Brain microvascular endothelial cell (primary cell): ENCODE measurements at regions not wholly inside any gene's neighbourhood (a gene's known extent, or its start where the extent isn't known, plus 50 kb on each side); places are given as distances from the start of the nearest gene placed in this dataset.
A peak's percentile ranks its signal among the peaks of the same experiment; 100 is the strongest.

ENCODE experiments used
- DNase-seq: peaks from one replicate; pipeline ENCODE4 v3.0.0-alpha.2; 2020
- H3K27ac ChIP-seq: fragments of 250-450 bp; sonication (Bioruptor Pico); 2 replicates; pipeline ENCODE4 v1.5.1; 2020; ENCODE audit warnings: mild to moderate bottlenecking, moderate library complexity
- H3K27me3 ChIP-seq: fragments of 250-450 bp; sonication (Bioruptor Pico); replicated peaks from 2 replicates; pipeline ENCODE4 v1.5.1; 2020; ENCODE audit warnings: mild to moderate bottlenecking
- H3K36me3 ChIP-seq: fragments of 250-450 bp; sonication (Bioruptor Pico); replicated peaks from 2 replicates; pipeline ENCODE4 v1.5.1; 2020; ENCODE audit warnings: mild to moderate bottlenecking
- H3K4me3 ChIP-seq: 2 replicates; pipeline ENCODE4 v1.5.1; 2011; ENCODE audit warnings: low read depth, mild to moderate bottlenecking, control low read depth, low read length, moderate library complexity
- CTCF ChIP-seq: IDR thresholded peaks from 2 replicates; pipeline ENCODE4 v1.5.1; 2011; ENCODE audit warnings: low read depth, mild to moderate bottlenecking, moderate library complexity, low read length, control low read depth, inconsistent platforms; ENCODE audit errors: missing control alignments
- in situ Hi-C: cut with HindIII; loops from 2 replicates; pipeline ENCODE4 v1.10.0; 2017; ENCODE audit warnings: low sequenced_read_pairs, low pct_ligation_motif_present

GRCh38 chr13:75194717-75195462 is 287.1 kb downstream of the TBC1D4 start:
- no peak for DNase-seq
- H3K4me3 ChIP-seq: no peak overlapping the region
- in situ Hi-C loops: no loop called here
- no peak for TF ChIP-seq CTCF
- H3K27ac ChIP-seq: peak overlapping the region; percentile 69
- no peaks in the 10 kb centered on the region for H3K36me3 ChIP-seq
- no peaks in the 10 kb centered on the region for H3K27me3 ChIP-seq

- in situ Hi-C loops: no loop called here
- Histone ChIP-seq H3K4me3 (no peak overlapping the region), H3K27ac (no peak overlapping the region), H3K27me3 (no peaks in the 10 kb centered on the region), H3K36me3 (no peaks in the 10 kb centered on the region)
- DNase-seq: no peak
- TF ChIP-seq CTCF: no peak
These were observed 295.6 kb downstream of the TBC1D4 start for GRCh38 chr13:75186379-75186778.

GRCh38 chr13:75181906-75182305 is 300.1 kb downstream of the TBC1D4 start:
- in situ Hi-C loops: no loop called here
- peak overlapping the region; percentile 64 for H3K27ac ChIP-seq
- H3K27me3 ChIP-seq: no peaks in the 10 kb centered on the region
- no peaks in the 10 kb centered on the region for H3K36me3 ChIP-seq
- no peak overlapping the region for H3K4me3 ChIP-seq
- TF ChIP-seq CTCF: no peak
- peak; percentile 80 for DNase-seq

- H3K36me3 ChIP-seq: no peaks in the 10 kb centered on the region
- no peak for DNase-seq
These were observed 301.0 kb downstream of the TBC1D4 start for GRCh38 chr13:75180805-75181455.

GRCh38 chr13:75178436-75178835 is 303.5 kb downstream of the TBC1D4 start:
- no peak for DNase-seq
- in situ Hi-C loops: no loop called here
- H3K4me3 ChIP-seq: no peak overlapping the region
- no peaks in the 10 kb centered on the region for H3K36me3 ChIP-seq
- TF ChIP-seq CTCF: no peak
- no peaks in the 10 kb centered on the region for H3K27me3 ChIP-seq
- no peak overlapping the region for H3K27ac ChIP-seq

More at GRCh38 chr13:75180805-75181455, 301.0 kb downstream of the TBC1D4 start:
- Histone ChIP-seq H3K27me3 (no peaks in the 10 kb centered on the region), H3K4me3 (no peak overlapping the region), H3K27ac (peak overlapping the region; percentile 64)
- no peak for TF ChIP-seq CTCF
- in situ Hi-C loops: no loop called here
